Liver (tissue), 8 donors: ENCODE measurements at regions not wholly inside any gene's neighbourhood (a gene's known extent, or its start where the extent isn't known, plus 50 kb on each side); places are given as distances from the start of the nearest gene placed in this dataset.

Experiments
- DNase-seq: peaks from one replicate; pipeline ENCODE4 v3.0.0-alpha.2; 2017; ENCODE audit warnings: low spot score
- H3K27ac ChIP-seq, 2 donors: one replicate each; pipeline ENCODE4 v1.7.0; 2013; ENCODE audit warnings: inconsistent platforms in 2 of 2, low read length in 2 of 2, control low read depth in 1 of 2, low read depth in 1 of 2, mild to moderate bottlenecking in 1 of 2
- H3K27me3 ChIP-seq, 4 donors: one replicate each; pipeline versions ENCODE4 v1.6.1 to v1.7.0; 2013; ENCODE audit warnings: low read length in 3 of 4, inconsistent platforms in 1 of 4, mild to moderate bottlenecking in 1 of 4, moderate library complexity in 1 of 4; ENCODE audit not compliant: control insufficient read depth in 4 of 4, insufficient read depth in 4 of 4
- H3K36me3 ChIP-seq, 4 donors: one replicate each; pipeline versions ENCODE4 v1.6.1 to v1.7.0; 2013; ENCODE audit warnings: low read length in 3 of 4, mild to moderate bottlenecking in 3 of 4, low read depth in 1 of 4, moderate library complexity in 1 of 4; ENCODE audit not compliant: control insufficient read depth in 4 of 4, insufficient read depth in 3 of 4
- H3K4me1 ChIP-seq, 4 donors: one replicate each; pipeline versions ENCODE4 v1.6.1 to v1.7.0; 2013; ENCODE audit warnings: low read length in 3 of 4, mild to moderate bottlenecking in 3 of 4, moderate library complexity in 1 of 4; ENCODE audit not compliant: control insufficient read depth in 4 of 4, insufficient read depth in 4 of 4
- H3K4me3 ChIP-seq, 3 donors: one replicate each; pipeline versions ENCODE4 v1.6.1 to v1.7.0; 2013; ENCODE audit warnings: low read length in 3 of 3, control low read depth in 1 of 3, low read depth in 1 of 3, mild to moderate bottlenecking in 1 of 3
- H3K9ac ChIP-seq, 2 donors: one replicate each; pipeline ENCODE4 v1.7.0; 2013; ENCODE audit warnings: low read length in 2 of 2, mild to moderate bottlenecking in 2 of 2, moderate library complexity in 2 of 2, control low read depth in 1 of 2, low read depth in 1 of 2
- H3K9me3 ChIP-seq, 4 donors: one replicate each; pipeline versions ENCODE4 v1.6.1 to v1.7.0; 2013; ENCODE audit warnings: low read length in 3 of 4; ENCODE audit not compliant: control insufficient read depth in 4 of 4
- FOXA1 ChIP-seq: IDR thresholded peaks from 2 replicates; pipeline ENCODE4 v1.6.1; 2016; ENCODE audit warnings: antibody characterized with exemption
- FOXA2 ChIP-seq: IDR thresholded peaks from 2 replicates; pipeline ENCODE4 v1.6.1; 2016; ENCODE audit warnings: antibody characterized with exemption
- HNF4A ChIP-seq, 2 donors: conservative IDR thresholded peaks; 2 replicates each; pipeline ENCODE4 v1.6.1; 2016; ENCODE audit warnings: antibody characterized with exemption in 2 of 2, mild to moderate bottlenecking in 2 of 2
- HNF4G ChIP-seq: IDR thresholded peaks from 2 replicates; pipeline ENCODE4 v1.6.1; 2016; ENCODE audit warnings: antibody characterized with exemption
- JUND ChIP-seq, 2 donors: IDR thresholded peaks; 2 replicates each; pipeline ENCODE4 v1.6.1; 2016; ENCODE audit warnings: antibody characterized with exemption in 2 of 2
- NR2F2 ChIP-seq: IDR thresholded peaks from 2 replicates; pipeline ENCODE4 v1.6.1; 2016; ENCODE audit warnings: antibody characterized with exemption
- RAD21 ChIP-seq, 2 donors: IDR thresholded peaks; 2 replicates each; pipeline ENCODE4 v1.6.1; 2016; ENCODE audit warnings: antibody characterized with exemption in 2 of 2, mild to moderate bottlenecking in 2 of 2
- REST ChIP-seq: IDR thresholded peaks from 2 replicates; pipeline ENCODE4 v1.6.1; 2016; ENCODE audit warnings: antibody characterized with exemption, mild to moderate bottlenecking
- RXRA ChIP-seq, 2 donors: IDR thresholded peaks; 2 replicates each; pipeline ENCODE4 v1.6.1; 2017 to 2018; ENCODE audit warnings: antibody characterized with exemption in 2 of 2, mild to moderate bottlenecking in 1 of 2
- SP1 ChIP-seq: IDR thresholded peaks from 2 replicates; pipeline ENCODE4 v1.6.1; 2018; ENCODE audit warnings: antibody characterized with exemption, mild to moderate bottlenecking
- TAF1 ChIP-seq: conservative IDR thresholded peaks from 2 replicates; pipeline ENCODE4 v1.6.1; 2016; ENCODE audit warnings: antibody characterized with exemption, mild to moderate bottlenecking
- WGBS: extraction: QIAGEN DNeasy Blood & Tissue Kit; methylation state at CpG from one replicate; pipeline ENCODE4 v1.1.7; 2013; 5-methylcytosine and 5-hydroxymethylcytosine counted together
- TF ChIP-seq, protein P1 (sequence below): fragments of 150-350 bp; IDR thresholded peaks from 2 replicates; pipeline ENCODE4 v1.5.1; 2017; ENCODE audit warnings: improper control_type of control experiment, low read depth, low read length; ENCODE audit not compliant: missing input control
- TF ChIP-seq, protein P2 (sequence below): IDR thresholded peaks from 2 replicates; pipeline ENCODE4 v1.6.1; 2016; ENCODE audit warnings: antibody characterized with exemption
- TF ChIP-seq, protein P3 (sequence below): IDR thresholded peaks from 2 replicates; pipeline ENCODE4 v1.6.1; 2016; ENCODE audit warnings: antibody characterized with exemption
- donor health status: healthy.
- donor health status: healthy.
- donor health status: healthy.
- donor health status: healthy.
- donor health status: healthy.

DNA sequence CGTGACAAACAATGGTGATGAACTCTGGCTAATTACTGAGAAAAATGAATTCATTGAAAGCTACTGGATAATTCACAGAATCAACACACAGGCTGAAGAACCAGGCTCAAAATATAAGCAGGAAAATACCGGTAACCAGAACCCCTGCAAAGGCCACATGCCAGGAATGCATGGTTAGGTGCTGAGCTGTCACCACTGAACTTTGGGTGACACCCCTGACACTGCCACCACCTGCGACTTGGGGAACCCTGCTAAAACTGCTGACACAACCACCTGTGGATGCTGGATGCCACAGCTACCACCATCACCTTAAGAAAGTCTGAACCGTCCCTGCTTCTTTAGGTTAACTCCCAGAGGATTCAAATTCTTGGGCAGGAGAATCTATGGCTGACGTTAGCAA, 72.0 kb upstream of the NR4A3 start:
- H3K4me3 ChIP-seq, result no peak overlapping the region
- no peak for DNase-seq
- WGBS, result 92% methylated on average over 5 of the region's 5 CpGs
- no peak overlapping the region for H3K9ac ChIP-seq
- no peaks in the 10 kb centered on the region for H3K4me1 ChIP-seq
- no peaks in the 10 kb centered on the region for H3K36me3 ChIP-seq
- TF ChIP-seq HNF4G, result no peak
- TF ChIP-seq NR2F2, result no peak
- TF ChIP-seq, protein P1, sequence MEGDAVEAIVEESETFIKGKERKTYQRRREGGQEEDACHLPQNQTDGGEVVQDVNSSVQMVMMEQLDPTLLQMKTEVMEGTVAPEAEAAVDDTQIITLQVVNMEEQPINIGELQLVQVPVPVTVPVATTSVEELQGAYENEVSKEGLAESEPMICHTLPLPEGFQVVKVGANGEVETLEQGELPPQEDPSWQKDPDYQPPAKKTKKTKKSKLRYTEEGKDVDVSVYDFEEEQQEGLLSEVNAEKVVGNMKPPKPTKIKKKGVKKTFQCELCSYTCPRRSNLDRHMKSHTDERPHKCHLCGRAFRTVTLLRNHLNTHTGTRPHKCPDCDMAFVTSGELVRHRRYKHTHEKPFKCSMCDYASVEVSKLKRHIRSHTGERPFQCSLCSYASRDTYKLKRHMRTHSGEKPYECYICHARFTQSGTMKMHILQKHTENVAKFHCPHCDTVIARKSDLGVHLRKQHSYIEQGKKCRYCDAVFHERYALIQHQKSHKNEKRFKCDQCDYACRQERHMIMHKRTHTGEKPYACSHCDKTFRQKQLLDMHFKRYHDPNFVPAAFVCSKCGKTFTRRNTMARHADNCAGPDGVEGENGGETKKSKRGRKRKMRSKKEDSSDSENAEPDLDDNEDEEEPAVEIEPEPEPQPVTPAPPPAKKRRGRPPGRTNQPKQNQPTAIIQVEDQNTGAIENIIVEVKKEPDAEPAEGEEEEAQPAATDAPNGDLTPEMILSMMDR, result no peak
- TF ChIP-seq REST, result no peak
- no peak for TF ChIP-seq RAD21 (IDR thresholded peaks at IDR 0.05)
- no peak for TF ChIP-seq TAF1
- no peak for TF ChIP-seq RXRA (IDR thresholded peaks at IDR 0.05)
- TF ChIP-seq HNF4A (conservative IDR thresholded peaks at IDR 0.05), result no peak
- TF ChIP-seq, protein P2, sequence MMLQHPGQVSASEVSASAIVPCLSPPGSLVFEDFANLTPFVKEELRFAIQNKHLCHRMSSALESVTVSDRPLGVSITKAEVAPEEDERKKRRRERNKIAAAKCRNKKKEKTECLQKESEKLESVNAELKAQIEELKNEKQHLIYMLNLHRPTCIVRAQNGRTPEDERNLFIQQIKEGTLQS, result no peak
- TF ChIP-seq FOXA2, result no peak
- no peak for TF ChIP-seq JUND (IDR thresholded peaks at IDR 0.05)
- no peak for TF ChIP-seq SP1
- H3K9me3 ChIP-seq, result no peaks in the 10 kb centered on the region
- H3K27ac ChIP-seq, result no peak overlapping the region
- H3K27me3 ChIP-seq, result no peaks in the 10 kb centered on the region

GRCh38 chr9:99750526-99750925, 71.2 kb upstream of the NR4A3 start:
- WGBS, result 93% methylated on average over 6 of the region's 6 CpGs
- no peak for DNase-seq
- Histone ChIP-seq H3K27me3 (no peaks in the 10 kb centered on the region), H3K27ac (no peak overlapping the region), H3K9ac (no peak overlapping the region), H3K4me3 (no peak overlapping the region), H3K9me3 (no peaks in the 10 kb centered on the region), H3K4me1 (no peaks in the 10 kb centered on the region), H3K36me3 (no peaks in the 10 kb centered on the region)
- no peak for TF ChIP-seq HNF4G

DNA sequence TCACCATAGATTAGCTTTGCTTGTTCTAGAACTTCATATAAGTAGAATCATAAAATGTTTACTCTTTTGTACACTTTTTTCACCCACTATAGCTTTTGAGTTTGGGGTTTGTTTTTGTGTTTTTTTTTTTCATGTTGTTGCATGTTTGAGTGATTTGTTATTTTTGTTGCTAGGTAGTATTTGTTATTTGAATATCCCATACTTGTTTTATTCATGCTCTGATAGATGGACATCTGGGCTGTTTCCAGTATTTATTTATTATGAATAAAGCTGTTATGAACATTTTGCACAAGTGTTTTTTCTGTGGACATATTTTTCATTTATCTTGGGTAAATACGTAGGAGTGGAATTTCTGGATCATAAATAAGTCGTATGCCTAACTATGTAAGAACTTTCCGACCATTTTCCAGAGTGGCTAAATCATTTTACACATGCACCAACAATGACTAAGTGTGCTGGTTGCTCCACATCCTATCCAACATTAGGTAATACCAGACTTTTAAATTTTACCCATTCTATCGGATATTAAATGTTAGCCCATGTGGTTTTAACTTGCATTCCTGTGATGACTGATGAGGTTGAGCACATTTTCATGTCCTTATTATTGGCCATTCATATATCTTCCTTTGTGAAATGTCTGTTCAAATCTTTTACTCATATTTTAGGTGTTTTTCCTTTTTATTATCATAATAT, 69.1 kb upstream of the NR4A3 start:
- DNase-seq, result no peak
- Histone ChIP-seq H3K27ac (no peak overlapping the region), H3K4me3 (no peak overlapping the region), H3K27me3 (no peaks in the 10 kb centered on the region), H3K9ac (no peak overlapping the region), H3K36me3 (no peaks in the 10 kb centered on the region), H3K4me1 (no peaks in the 10 kb centered on the region), H3K9me3 (no peaks in the 10 kb centered on the region)
- WGBS, result 87% methylated on average over 4 of the region's 4 CpGs
- TF ChIP-seq, protein P3, sequence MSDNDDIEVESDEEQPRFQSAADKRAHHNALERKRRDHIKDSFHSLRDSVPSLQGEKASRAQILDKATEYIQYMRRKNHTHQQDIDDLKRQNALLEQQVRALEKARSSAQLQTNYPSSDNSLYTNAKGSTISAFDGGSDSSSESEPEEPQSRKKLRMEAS, result no peak
- no peak for TF ChIP-seq TAF1
- no peak for TF ChIP-seq FOXA1
